SU-DHL-6 (cell line): ENCODE measurements at regions not wholly inside any gene's neighbourhood (a gene's known extent, or its start where the extent isn't known, plus 50 kb on each side); places are given as distances from the start of the nearest gene placed in this dataset.

Experiments used
- H2AFZ ChIP-seq: fragments of 200-600 bp; sonication (generic); 2 replicates; pipeline ENCODE4 v1.6.1; 2014; ENCODE audit warnings: low read depth, mild to moderate bottlenecking, moderate library complexity, mixed read lengths, antibody characterized with exemption, low read length; ENCODE audit not compliant: severe bottlenecking
- H3F3A ChIP-seq: fragments of 200-600 bp; shearing (Covaris generic); 2 replicates; pipeline ENCODE4 v1.6.0; 2016; ENCODE audit warnings: antibody characterized with exemption, mild to moderate bottlenecking; ENCODE audit not compliant: insufficient read depth
- H3K27ac ChIP-seq: fragments of 200-600 bp; sonication (generic); 2 replicates; pipeline ENCODE4 v1.5.1; 2016; ENCODE audit warnings: low read depth, mild to moderate bottlenecking, low read length, moderate library complexity, mixed read lengths
- H3K27me3 ChIP-seq: fragments of 200-600 bp; sonication (generic), shearing (Covaris generic); 2 replicates; pipeline ENCODE4 v1.6.0; 2014; ENCODE audit warnings: mild to moderate bottlenecking, low read length
- H3K36me3 ChIP-seq: fragments of 200-600 bp; sonication (generic); 2 replicates; pipeline ENCODE4 v1.6.1; 2014; ENCODE audit warnings: mild to moderate bottlenecking, low read length, mixed read lengths
- H3K4me2 ChIP-seq: fragments of 300-600, 200-600 bp; shearing (Covaris generic), sonication (generic); 2 replicates; pipeline ENCODE4 v1.6.0; 2014; ENCODE audit warnings: low read length, low read depth, mild to moderate bottlenecking; ENCODE audit not compliant: poor library complexity, severe bottlenecking
- H3K4me3 ChIP-seq: fragments of 200-600 bp; sonication (generic); 2 replicates; pipeline ENCODE4 v1.5.1; 2014; ENCODE audit warnings: antibody characterized with exemption, low read length, mild to moderate bottlenecking, mixed read lengths; ENCODE audit not compliant: insufficient read depth, poor library complexity, severe bottlenecking
- H3K79me2 ChIP-seq: fragments of 200-600 bp; sonication (generic); 2 replicates; pipeline ENCODE4 v1.6.1; 2014; ENCODE audit warnings: mild to moderate bottlenecking, low read length, moderate library complexity; ENCODE audit not compliant: insufficient read depth
- H3K9ac ChIP-seq: fragments of 200-600 bp; sonication (generic); 2 replicates; pipeline ENCODE4 v1.7.0; 2014; ENCODE audit warnings: mild to moderate bottlenecking, low read length
- H3K9me2 ChIP-seq: fragments of 200-600 bp; sonication (generic); replicated peaks from 2 replicates; pipeline ENCODE4 v1.6.1; 2014; ENCODE audit warnings: low read length; ENCODE audit not compliant: insufficient read depth
- H3K9me3 ChIP-seq: fragments of 200-600 bp; sonication (generic); 2 replicates; pipeline ENCODE4 v1.6.1; 2014; ENCODE audit warnings: low read length, mixed read lengths; ENCODE audit not compliant: insufficient read depth
- H4K20me1 ChIP-seq: fragments of 200-600 bp; sonication (generic); 2 replicates; pipeline ENCODE4 v1.6.1; 2014; ENCODE audit warnings: low read depth, mild to moderate bottlenecking, antibody characterized with exemption, low read length, moderate library complexity, mixed read lengths
- CTCF ChIP-seq: fragments of 200-600 bp; sonication (generic); IDR thresholded peaks from one replicate; pipeline ENCODE4 v1.5.1; 2017; ENCODE audit warnings: antibody characterized with exemption, mild to moderate bottlenecking, low read length, moderate library complexity; ENCODE audit not compliant: insufficient read depth, poor library complexity, severe bottlenecking
- EZH2phosphoT487 ChIP-seq: fragments of 200-600 bp; sonication (generic), shearing (Covaris generic); conservative IDR thresholded peaks from 2 replicates; pipeline ENCODE4 v1.6.1; 2018; ENCODE audit warnings: mild to moderate bottlenecking, antibody characterized with exemption, low read length, moderate library complexity, mixed read lengths

DNA sequence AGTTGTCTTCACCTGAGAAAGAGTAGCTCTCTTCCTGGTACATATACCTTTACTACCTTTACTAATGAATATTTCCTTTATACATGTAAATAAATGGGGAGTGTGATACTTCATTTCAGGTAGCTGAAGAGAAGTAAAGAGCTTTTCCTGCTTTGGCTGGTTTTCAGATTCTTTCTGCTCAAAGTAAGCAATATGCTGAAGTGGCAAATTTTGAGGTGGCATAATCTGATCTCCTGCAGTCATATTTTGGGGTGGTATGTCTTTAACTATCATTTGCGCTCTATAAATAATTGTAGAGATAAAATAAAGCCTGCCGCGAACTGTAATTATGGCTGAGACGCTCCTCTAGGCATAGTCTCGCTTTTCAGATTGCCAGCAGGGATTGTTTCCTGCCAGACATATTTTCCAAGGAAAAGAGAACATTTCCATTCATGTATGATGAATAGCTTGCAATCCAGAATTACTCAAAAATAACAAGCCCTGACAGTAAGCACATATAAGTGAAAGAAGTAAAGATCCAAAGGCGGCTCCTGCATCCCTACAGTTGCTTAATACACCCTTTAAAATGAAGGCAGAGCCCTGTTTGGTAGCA is 200.7 kb downstream of the C12orf50 start:
- H3K27ac ChIP-seq = no peak overlapping the region
- H3K9me3 ChIP-seq = no peaks in the 10 kb centered on the region
- H3K27me3 ChIP-seq = no peaks in the 10 kb centered on the region
- H4K20me1 ChIP-seq = no peaks in the 10 kb centered on the region
- H3K9ac ChIP-seq = no peak overlapping the region
- no peaks in the 10 kb centered on the region for H3K9me2 ChIP-seq
- H3K79me2 ChIP-seq = no peaks in the 10 kb centered on the region
- no peak overlapping the region for H3K4me3 ChIP-seq
- no peak overlapping the region for H3K4me2 ChIP-seq
- no peaks in the 10 kb centered on the region for H3K36me3 ChIP-seq
- H3F3A ChIP-seq = no peaks in the 10 kb centered on the region
- TF ChIP-seq CTCF (no peak), EZH2phosphoT487 (no peak)
- H2AFZ ChIP-seq = no peak overlapping the region

DNA sequence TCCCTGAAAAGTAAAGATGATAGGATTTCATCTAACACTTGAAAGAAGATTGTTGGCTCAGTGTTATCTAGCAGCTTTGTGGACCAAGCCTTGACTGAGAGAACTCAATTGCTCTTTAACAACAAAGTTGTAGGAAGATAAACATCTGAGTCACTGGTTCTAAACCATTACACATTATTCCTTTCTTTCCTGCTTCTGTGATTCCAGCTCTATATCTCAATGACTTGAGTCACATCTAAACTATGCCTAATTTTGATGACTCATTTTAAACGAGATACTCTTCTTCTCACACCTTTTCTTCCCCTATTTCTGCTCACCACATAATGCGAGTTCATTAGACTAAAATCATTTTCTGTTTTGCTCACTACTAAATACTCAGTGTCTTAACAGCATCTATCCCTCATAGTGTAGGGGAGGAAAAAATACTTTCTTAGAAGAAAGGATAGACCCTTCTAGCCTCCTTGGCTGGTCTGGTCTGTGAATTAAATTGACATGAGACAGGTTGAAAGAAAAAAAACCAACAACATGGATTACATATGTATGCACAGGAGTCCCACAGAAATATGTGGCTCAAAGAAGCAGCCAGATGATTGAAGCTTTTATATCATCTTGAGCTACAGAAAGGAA is 201.4 kb downstream of the C12orf50 start:
- Histone ChIP-seq H3K9me3 (no peaks in the 10 kb centered on the region), H3K27me3 (no peaks in the 10 kb centered on the region), H2AFZ (no peak overlapping the region), H3K9ac (no peak overlapping the region), H3K79me2 (no peaks in the 10 kb centered on the region), H3K9me2 (no peaks in the 10 kb centered on the region), H3F3A (no peaks in the 10 kb centered on the region), H3K4me2 (no peak overlapping the region), H3K27ac (no peak overlapping the region), H3K36me3 (no peaks in the 10 kb centered on the region), H4K20me1 (no peaks in the 10 kb centered on the region), H3K4me3 (no peak overlapping the region)
- TF ChIP-seq CTCF (no peak), EZH2phosphoT487 (no peak)

- no peak overlapping the region for H3K4me2 ChIP-seq
- no peaks in the 10 kb centered on the region for H3K79me2 ChIP-seq
- no peak overlapping the region for H2AFZ ChIP-seq
- H3K4me3 ChIP-seq = no peak overlapping the region
- TF ChIP-seq EZH2phosphoT487 = no peak
- no peak for TF ChIP-seq CTCF
- H3K9me3 ChIP-seq = no peaks in the 10 kb centered on the region
- H3K36me3 ChIP-seq = no peaks in the 10 kb centered on the region
- H4K20me1 ChIP-seq = no peaks in the 10 kb centered on the region
- no peak overlapping the region for H3K27ac ChIP-seq
- H3F3A ChIP-seq = no peaks in the 10 kb centered on the region
- H3K27me3 ChIP-seq = no peaks in the 10 kb centered on the region
- no peaks in the 10 kb centered on the region for H3K9me2 ChIP-seq
- no peak overlapping the region for H3K9ac ChIP-seq
Measured at GRCh38 chr12:87822923-87823322, 206.3 kb downstream of the C12orf50 start.
